ENCODE measurements at regions not wholly inside any gene's neighbourhood (a gene's known extent, or its start where the extent isn't known, plus 50 kb on each side); places are given as distances from the start of the nearest gene placed in this dataset.

GRCh38 chr9:88819476-88819875 lies 171.8 kb upstream of the S1PR3 start:
- DNase-seq (ENCODE audit: extremely low spot score) = no peak
- ChIA-PET CTCF (no interaction called here), POLR2A (no interaction called here)
- TF ChIP-seq CTCF (IDR thresholded peaks at IDR 0.05; ENCODE audit: control extremely low read depth, extremely low read depth, low read depth, missing control alignments) = no peak

GRCh38 chr9:88820055-88820454 lies 171.2 kb upstream of the S1PR3 start:
- DNase-seq (ENCODE audit: extremely low spot score) = no peak
- ChIA-PET POLR2A (no interaction called here), CTCF (interaction anchor here (1.1 kb wide), 1 partner anchor 20 kb away, joined by 3 read pairs; no protein-coding TSS in a partner anchor)
- TF ChIP-seq CTCF (IDR thresholded peaks at IDR 0.05; ENCODE audit: control extremely low read depth, extremely low read depth, low read depth, missing control alignments) = no peak

- CTCF ChIA-PET = interaction anchor here (1.1 kb wide), 1 partner anchor 18 kb away, joined by 3 read pairs; no protein-coding TSS in a partner anchor
- POLR2A ChIA-PET = no interaction called here
- TF ChIP-seq CTCF (IDR thresholded peaks at IDR 0.05; ENCODE audit: control extremely low read depth, extremely low read depth, low read depth, missing control alignments) = no peak
- DNase-seq (ENCODE audit: extremely low spot score) = no peak
Measured at GRCh38 chr9:88821033-88821745, 170.1 kb upstream of the S1PR3 start.

GRCh38 chr9:88821746-88822106 lies 169.5 kb upstream of the S1PR3 start:
- ChIA-PET CTCF (no interaction called here), POLR2A (no interaction called here)
- no peak for TF ChIP-seq CTCF (IDR thresholded peaks at IDR 0.05; ENCODE audit: control extremely low read depth, extremely low read depth, low read depth, missing control alignments)
- no peak for DNase-seq (ENCODE audit: extremely low spot score)

- TF ChIP-seq CTCF (IDR thresholded peaks at IDR 0.05; ENCODE audit: control extremely low read depth, extremely low read depth, low read depth, missing control alignments) = no peak
- ChIA-PET POLR2A (no interaction called here), CTCF (no interaction called here)
- DNase-seq (ENCODE audit: extremely low spot score) = no peak
Measured at GRCh38 chr9:88824711-88825110, 166.6 kb upstream of the S1PR3 start.

- TF ChIP-seq CTCF (IDR thresholded peaks at IDR 0.05; ENCODE audit: control extremely low read depth, extremely low read depth, low read depth, missing control alignments) = no peak
- POLR2A ChIA-PET = no interaction called here
- no peak for DNase-seq (ENCODE audit: extremely low spot score)
- CTCF ChIA-PET = no interaction called here
Measured at GRCh38 chr9:88826181-88826580, 165.1 kb upstream of the S1PR3 start.

Data from GM10248 (cell line).